ENCODE measurements at regions not wholly inside any gene's neighbourhood (a gene's known extent, or its start where the extent isn't known, plus 50 kb on each side); places are given as distances from the start of the nearest gene placed in this dataset.

GRCh38 chr5:136656811-136657210 is 291.5 kb upstream of the TRPC7 start:
- TF ChIP-seq CTCF (IDR thresholded peaks at IDR 0.05; ENCODE audit: borderline replicate concordance, extremely low read depth, low read length, poor library complexity, severe bottlenecking) (no peak), EZH2 (IDR thresholded peaks at IDR 0.05; ENCODE audit: borderline replicate concordance, low read depth, low read length, severe bottlenecking) (no peak)

Data from DND-41 (cell line).